Left renal pelvis (tissue), 4 donors: ENCODE measurements at regions not wholly inside any gene's neighbourhood (a gene's known extent, or its start where the extent isn't known, plus 50 kb on each side); places are given as distances from the start of the nearest gene placed in this dataset.
A peak's percentile ranks its signal among the peaks of the same experiment; 100 is the strongest.
"Not testable (repeated sequence)": the region's sequence is repeated elsewhere in the genome, so short reads cannot be mapped to it uniquely, and the experiment has no call there.

Experiments
- DNase-seq, 4 donors: peaks; one replicate each; pipeline ENCODE4 v3.0.0-alpha.2; 2013; ENCODE audit warnings: low read depth in 4 of 4, low spot score in 3 of 4

DNA sequence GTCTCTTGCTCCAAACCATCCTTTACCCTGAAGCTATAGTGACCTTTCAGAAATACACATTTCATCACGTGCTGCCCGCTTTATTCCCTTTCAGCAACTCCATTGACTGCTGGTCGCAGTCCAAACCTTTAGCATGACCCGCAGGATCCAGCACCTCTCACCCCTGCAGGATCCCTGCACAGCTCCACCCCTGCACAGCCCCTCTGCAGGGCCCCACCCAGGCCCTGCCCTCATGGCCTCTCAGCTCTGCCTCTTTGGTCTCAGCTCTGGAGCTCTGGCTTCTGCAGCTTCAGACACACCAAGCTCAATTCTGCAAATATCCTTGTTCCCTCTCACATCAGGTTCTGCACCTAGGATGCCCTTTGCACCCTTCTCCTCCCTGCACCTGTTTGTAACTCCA, 264.9 kb upstream of the C1orf174 start:
- no peak for DNase-seq

DNA sequence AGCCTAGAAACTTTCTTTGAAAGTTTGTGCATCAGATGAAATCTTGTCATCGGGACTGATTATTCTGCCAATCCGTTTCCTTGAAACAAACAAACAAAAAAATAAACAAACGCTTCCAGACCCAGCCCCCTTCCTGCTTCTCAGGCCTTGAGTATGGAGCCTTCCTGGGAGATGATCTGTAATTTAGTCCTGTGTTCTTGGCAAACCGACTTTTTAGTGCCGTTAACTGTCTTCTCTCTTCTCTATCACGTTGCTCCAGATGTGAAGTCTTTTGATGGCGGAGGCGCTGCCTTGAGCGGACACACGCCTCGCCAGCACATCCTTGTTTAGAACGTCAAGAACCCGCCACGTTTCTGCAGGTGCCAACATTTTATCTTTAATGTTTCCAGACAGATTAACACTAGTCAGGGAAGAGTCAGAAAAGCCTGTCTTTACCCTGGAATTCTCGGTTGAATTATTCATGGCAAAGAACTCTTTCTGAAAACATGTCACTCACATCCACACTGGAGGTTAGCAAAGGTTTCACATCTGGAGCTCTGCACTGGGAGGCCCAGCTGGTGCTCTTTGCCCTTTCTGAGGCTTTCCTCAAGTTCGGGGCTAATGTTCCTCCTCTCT, 265.7 kb upstream of the C1orf174 start:
- no peak for DNase-seq

DNA sequence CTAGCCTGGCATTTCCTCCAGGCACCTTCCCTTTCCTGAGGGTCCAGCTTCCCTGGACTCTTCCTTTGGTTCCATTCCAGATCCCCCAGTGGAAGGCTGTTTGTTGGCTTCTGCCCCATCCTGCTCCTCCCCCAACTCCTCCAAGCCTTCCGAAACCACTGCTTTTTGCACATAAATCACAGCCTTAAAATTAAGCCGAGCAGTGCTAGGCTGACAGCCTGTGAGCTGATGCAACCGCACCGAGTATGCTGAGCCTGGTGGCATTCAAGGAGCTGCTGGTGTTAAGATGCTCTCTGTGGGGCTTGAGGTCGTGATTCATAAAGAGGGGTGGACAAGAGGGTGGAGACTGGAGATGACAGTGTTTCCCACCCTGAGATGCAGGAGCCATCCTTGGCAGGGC, 266.6 kb upstream of the C1orf174 start:
- DNase-seq = peak in 1 of 4 donors; percentile 24

DNA sequence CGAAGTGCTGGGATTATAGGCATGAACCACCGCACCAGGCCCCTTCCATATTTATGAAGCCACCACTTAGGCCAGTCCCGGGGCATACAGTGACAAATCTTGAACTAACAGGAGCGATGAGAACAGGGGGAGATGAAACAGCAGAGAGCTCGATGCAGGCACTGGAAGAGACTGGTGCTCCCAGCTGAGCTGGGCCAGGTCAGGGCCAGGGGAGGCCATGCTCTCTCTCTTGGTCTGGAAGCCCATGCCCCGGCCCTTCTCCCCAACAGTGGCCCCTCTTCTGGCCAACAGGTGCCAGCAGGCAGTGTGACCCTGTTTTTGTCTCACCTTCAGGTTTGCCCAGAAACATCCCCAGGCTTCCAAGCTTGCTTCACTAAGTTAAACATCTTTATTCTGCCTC, 269.9 kb upstream of the C1orf174 start:
- DNase-seq = no peak

DNA sequence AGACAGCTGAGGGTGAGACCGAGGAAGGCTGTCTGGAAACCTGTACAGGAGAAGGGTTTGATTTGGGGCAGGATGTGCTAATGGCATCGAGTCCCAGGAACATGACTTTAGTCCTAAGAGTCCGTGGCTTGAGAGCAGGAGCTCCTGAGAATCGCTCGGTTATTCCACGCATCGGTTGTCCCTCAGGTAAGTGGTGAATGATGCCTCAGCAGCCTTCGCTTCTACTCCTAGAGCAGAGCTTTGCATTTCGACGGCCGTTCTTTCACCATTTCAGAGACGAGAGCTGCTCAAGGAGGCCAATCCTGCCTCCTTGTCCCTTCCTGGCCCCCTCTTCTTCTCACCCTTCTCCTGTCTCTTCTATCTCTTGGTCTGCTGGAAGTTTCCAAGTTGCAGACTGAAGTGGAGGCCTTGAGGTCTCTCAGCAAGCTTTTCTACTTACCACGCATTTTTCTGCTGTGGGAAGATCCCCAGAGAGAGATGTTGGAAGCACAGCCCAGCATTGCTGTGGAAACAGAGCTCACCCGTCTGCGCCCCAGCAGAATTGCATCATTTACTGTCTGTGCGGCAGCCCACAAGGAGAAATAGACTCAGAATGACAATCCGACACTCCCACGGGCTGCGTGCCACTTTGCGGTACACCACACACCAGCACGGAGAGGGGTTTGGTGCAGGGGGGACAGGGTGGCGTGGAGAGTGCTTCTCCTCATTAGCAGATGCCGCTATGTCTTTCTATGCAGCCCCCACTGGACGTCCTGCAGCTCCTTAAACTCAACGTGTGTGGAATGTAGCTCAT, 270.7 kb upstream of the C1orf174 start:
- no peak for DNase-seq

DNA sequence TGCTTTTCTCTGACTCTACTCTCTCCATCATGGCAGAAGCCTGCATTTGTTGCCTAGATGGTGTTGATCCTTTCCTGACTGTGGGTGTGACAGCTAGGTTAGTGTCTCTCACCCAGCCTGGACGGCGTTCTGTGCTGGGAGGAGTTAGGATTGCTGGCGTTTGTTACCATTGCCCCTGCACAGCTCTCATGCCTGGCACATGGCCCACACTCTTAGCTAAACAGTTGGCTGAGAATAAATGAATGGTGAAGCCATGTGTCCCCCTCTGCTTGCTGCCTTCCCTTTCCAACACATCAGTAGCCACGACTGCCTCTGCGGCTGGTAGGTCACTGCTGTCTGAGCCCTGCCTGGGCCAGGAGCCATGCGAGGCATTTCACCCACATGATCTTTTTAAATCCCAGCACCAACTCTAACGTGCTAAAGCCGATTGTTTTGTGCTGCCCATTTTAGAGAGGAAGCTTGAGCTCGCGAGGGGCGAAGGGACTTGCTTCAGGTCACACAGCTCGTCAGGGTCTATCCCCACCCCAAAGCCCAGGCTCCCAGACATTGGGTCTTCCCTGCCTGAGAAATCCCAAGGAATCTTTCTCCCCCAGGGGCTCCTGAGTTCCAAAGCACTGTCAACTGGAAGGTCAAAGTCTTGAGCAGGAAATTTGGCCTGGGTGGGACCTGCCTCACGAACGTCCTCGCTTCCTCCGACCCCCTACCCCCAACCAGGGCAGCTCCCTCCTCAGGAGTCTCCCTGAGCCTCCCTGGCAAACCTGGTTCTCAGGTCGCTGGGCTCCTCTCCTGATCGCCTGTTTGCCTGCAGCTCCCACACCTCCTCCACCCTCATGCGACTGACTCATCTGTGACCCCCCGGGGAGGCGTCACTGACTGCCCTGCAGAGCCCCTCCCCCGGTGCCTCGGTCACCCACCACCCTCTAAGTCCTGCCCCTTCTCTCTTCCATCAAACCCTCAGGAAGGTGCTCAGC, 271.7 kb upstream of the C1orf174 start:
- no peak for DNase-seq

DNA sequence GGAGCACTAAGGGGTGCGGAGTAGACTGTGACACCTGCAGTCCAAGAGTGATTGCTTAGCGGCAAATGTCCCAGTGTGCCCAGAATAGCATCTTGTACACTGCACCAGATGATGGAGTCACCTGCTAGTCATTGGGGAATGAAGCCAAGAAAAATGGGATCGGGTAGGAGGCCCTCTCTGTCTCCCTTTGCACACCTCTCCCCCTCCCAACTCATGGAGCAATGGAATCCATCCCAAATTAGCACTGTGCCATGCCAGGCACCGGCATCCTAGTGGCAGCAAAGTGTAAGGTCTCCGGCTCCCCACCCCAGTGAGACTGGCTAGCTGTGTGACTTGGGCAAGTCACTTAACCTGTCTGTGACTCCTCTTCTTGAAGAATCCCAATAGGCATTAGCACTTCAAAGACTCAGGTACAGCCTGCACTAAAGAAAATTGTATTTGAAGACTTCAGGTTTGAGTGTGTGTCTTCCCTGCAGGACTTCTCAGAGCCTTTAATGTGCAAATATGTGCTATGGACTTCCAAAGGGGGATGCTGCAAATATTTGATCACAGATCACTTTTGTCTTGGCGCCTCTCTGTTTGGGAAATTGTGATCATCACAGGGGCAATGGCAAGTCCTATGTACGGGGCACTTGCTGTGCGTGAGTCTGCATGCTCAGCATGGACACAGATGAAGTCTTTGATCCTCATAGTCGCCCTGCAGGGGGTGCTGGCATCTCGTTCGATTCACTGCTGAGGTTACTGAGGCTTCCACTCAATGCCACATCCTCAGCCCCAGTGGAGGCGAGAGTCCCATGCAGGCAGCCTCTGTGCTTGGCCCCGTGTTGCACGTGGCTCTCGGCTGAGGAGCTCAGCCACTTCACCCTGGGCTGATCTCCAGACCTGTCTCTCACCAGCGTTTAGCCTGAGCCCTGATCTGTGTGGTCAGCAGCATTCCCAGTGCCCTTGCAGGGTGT, 272.9 kb upstream of the C1orf174 start:
- no peak for DNase-seq

DNA sequence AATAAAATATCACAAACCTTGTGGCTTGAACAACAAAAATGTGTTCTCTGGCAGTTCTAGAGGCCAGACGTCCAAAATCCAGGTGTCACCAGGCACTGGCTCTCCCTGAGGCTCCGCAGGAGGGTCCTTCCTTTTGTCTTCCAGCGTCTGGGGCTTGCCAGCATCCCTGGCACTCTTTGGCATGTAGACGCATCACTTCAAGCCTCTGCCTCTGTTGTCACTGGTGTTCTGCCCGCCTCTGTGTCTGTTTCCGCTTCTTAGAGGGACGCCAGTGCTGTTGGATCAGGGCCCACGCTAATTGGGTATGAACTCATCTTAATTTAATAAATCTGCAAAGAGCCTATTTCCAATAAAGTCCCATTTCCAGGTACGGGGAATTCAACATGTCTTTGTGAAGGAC, 273.7 kb upstream of the C1orf174 start:
- no peak for DNase-seq

DNA sequence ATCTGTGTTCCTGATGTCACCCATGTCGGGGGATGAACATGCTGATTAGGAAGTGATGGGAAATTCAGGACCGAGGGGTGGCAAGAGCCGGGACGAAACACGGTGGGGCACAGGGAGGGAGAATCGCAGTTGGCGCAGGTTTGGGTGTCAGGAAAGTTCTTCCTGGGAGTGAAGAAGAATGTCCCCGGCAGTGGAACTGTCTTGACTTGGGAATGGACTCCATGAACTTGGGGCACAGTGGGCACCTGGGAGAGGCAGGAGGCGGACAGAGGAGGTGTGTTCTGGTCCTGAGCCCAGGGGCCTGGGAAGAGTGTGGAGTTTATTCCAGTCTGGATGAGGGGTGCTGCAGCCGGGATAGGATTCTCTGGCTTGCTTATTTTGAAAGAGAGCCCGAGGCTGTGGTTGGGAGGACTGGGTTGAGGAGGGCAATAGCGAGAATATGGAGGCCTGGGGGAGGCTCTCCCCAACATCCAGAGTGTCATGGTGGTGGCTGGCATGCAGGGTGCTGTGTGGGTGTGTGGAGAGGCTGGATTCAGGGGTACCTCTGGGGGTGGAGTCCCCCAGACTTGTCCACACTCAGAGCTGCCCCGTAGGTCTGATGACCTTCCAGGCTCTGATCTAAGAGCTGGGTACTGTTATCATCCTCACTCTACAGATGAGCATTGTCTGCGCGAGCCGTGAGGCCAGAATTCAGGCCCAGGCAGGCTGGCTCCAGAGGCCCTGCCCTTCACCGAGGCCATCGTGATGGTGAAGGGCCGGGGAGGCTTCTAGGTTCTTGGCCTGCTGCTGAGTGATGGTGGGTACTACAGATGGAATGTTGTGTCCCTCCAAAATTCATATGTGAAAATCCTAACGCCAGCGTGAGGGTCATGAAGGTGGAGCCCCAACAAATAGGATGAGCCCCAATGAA, 274.5 kb upstream of the C1orf174 start:
- no peak for DNase-seq

DNA sequence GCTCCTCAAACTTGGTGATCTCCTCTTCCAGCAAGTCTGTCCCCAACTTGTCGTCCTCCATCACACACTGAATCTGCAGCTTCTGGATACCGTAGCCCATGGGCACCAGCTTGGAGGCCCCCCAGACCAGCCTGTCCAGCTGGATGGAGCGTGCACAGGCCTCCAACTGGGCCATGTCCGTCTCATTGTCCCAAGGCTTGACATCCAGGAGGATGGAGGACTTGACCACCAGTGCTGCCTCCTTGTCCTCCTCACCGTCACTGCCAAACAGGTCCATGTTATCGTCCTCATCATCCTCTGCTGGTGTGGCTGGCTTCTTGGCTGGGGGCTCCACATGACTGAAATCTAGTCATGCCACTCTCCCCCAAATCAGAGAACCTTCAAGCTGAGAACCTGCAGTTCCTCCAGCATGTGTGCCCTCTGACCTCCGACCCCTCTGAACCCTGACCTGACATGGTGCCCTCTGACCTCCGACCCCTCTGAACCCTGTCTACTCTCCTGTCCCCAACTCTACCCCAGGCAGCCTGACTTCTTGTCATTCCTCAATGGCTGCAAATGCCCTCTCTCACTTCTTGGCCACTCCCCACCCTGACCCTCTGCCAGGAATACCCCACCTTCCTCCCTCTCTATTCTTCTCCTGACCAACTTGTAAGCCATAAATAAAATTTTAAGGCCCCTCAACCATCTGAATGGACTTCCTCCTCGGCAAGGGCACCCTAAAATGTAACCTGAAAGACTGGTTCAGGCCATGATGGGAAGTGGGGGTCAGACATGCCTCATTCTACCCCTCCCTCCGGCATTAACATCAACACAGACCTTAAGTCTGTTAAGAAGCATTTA, 275.7 kb upstream of the C1orf174 start:
- no peak for DNase-seq

DNA sequence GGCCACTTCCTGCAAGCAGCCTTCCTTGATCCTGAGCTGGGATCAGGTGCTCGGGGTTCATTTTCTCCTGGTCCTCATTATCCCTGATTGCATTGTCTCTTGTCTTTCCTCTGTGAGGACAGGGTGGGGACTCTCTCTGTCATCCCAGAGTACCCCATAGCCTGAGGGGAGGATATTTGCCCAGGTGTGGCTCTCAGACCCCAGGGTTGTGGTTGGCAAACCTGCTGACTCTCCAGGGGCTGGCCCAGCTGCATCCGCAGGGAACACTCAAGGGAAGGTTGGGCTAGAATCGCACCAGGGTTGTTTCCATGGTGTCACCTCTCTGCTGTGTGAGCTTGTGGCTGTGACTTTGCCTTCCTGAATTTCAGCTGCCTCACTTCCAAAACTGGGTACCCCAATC, 276.8 kb upstream of the C1orf174 start:
- DNase-seq = no peak

DNA sequence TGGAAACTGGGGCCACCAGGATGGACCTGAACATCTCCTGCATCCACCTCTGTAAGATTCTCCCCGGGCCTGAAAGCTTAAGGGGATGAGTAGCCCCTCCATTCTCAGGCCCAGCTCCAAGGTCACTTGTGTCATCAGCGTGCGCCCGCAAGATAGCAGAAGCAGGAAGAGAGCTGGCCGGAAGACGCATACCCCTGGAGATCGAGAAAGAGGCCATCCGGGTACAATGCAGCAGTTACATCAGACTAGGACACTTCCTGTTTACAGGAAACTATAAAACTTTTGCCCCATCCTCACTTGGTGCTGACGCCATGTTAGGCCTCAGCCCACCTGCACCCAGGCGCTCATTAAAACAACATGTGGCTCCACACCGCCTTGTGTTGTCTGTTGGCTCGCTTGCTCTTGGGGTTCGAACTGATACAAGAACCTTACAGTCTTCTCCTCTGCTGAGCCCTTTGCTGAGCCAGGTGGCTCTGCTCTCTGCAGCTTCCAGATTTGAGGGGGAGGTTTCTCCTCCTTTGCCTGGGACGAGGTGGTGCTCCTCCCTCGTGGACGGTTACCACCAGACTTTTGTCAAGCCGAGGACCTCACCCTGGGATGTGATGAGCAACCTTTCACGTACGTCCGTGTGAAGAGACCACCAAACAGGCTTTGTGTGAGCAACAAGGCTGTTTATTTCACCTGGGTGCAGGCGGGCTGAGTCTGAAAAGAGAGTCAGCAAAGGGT, 277.5 kb upstream of the C1orf174 start:
- no peak for DNase-seq

DNA sequence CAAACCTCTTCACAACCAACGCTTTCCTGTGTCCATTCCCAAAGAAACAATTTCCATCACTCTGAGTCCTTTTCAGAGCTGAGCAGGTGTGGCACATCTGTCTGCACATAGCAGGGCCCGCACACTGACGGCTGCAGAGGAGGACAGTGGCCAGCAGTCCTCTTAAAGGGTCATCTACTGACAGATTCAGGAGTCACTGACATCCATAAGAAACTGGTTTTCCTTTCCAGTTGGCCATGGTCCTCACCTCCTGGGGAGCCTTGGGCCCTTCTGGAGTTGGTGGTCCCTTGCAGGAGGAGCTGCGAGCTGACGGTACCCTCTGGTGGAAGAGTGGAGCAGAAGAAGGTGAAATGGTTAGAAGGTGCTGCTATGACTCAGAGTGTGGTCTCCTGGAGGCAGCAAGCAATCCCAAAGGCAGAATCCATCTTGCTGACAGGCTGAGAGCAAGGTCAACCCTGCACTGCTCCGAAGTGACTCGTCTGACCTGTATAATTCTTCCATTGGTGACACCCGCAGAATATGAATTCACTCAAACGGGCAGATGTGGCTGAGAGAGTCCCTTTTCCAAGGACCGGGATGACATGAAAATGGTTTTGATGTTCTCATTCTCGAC, 278.5 kb upstream of the C1orf174 start:
- no peak for DNase-seq

DNA sequence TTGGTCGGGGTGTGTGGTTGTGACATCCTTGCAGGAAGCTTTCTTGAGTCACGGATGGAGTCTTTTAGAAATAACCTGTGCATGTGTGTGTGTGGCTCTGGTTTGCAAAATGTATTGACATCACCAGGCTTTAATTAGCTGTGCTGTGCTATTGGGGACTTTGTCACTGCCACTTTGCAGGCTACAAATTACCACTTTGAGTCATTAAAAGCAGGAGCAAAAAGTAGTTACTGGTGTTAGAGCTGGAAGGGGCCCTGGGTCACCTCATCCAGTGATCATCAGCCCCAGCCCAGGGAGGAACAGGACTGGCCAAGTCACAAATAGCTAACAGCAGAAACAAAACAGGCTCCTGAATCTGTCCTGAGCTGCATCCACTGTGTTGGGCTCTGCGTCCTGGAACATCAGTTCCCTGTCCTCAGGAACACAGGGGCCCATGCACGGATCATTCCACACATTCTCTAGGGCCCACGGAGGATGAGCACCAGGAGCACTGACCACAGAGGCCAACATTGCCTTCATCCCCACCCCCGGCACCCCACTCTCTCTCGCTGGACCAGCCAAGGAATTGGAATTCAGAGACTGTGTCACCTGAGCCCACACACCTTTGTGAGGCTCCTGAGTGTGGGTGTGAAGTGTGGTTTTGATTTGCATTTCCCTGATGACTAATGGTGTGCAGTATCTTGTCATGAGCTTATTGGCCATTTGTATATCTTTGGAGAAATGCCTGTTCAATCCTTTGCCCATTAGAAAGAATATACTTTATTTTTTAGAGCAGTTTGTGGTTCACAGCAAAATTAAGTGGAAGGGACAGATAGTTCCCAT, 280.1 kb upstream of the C1orf174 start:
- no peak for DNase-seq

DNA sequence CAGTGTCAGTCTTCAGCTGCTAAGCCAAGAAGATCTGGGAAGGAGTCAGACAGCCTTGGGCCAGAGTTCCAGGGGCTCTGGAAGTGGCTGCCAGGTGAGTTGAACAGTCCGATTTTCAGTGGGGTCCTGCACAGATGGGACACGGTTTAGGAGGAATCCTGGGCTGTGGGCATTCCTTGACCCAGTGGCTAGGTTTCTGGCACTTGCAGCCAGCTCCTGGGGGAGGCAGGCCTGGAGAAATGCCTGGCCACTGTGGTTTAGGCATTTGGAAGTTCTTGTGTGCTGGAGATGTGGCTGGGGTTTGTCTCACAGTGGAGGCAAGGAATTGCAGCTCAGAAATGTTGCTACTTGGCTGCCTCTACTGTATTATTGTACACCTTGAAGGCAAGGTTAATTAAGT, 286.4 kb upstream of the C1orf174 start:
- DNase-seq = not testable (repeated sequence)

DNA sequence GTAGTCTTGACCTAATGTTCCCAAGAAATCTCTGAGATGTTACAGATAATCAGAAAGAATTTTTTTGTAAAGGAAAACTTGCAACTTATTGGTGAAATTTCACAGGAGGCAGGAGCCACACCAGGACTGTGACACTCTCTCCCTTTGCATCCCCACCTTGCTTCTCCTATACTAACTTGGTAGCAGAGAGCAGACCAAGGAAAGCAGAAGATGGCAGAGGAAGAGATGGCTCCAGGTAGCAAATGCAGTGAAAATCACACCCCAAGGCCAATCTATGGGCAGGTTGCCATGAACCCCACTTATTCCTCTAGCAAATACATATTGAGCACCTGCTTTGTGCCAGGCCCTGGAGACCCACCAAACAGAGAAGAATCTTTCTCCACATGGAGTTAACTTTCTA, 303.4 kb upstream of the C1orf174 start:
- no peak for DNase-seq
